IMR-90 (cell line): ENCODE measurements at regions not wholly inside any gene's neighbourhood (a gene's known extent, or its start where the extent isn't known, plus 50 kb on each side); places are given as distances from the start of the nearest gene placed in this dataset.
A peak's percentile ranks its signal among the peaks of the same experiment; 100 is the strongest.

Experiments used
- ATAC-seq: fragments of 200-7000 bp; cut with Tn5 transposase; 2 replicates; pipeline ENCODE4 v1.9.1; 2020; ENCODE audit warnings: low read depth, mild to moderate bottlenecking, moderate library complexity
- BruUV-seq: library from RNA; stranded (reverse); fragments of 400-500 nt; replicated peaks from 2 replicates; lab custom pipeline; 2021; lab: Mats Ljungman, UMichigan
- CTCF ChIA-PET: fragments of 300-600 bp; formaldehyde crosslinking; extraction: SDS; loops from one replicate; lab custom pipeline; 2021; ENCODE audit warnings: antibody characterized with exemption; lab: Yijun Ruan, JAX
- POLR2A ChIA-PET: fragments of 300-600 bp; sonication (Branson Sonifier 250); formaldehyde crosslinking; loops from one replicate; lab custom pipeline; 2022; ENCODE audit warnings: antibody characterized with exemption; ENCODE audit not compliant: unreplicated experiment; lab: Charles Lee
- DNase-seq: peaks from one replicate; pipeline ENCODE4 v3.0.0; 2013
- H2AFZ ChIP-seq: replicated peaks from 2 replicates; pipeline ENCODE3; 2013; ENCODE audit warnings: low read length, mild to moderate bottlenecking; ENCODE audit not compliant: poor library complexity
- H2AK5ac ChIP-seq: 2 replicates; pipeline ENCODE4 v1.6.1; 2013; ENCODE audit warnings: low read depth, low read length, inconsistent platforms
- H2AK9ac ChIP-seq: replicated peaks from 2 replicates; pipeline ENCODE3; 2013; ENCODE audit warnings: mild to moderate bottlenecking, low read depth, low read length, moderate library complexity; ENCODE audit not compliant: poor library complexity
- H2BK120ac ChIP-seq: 2 replicates; pipeline ENCODE4 v1.6.1; 2013; ENCODE audit warnings: low read depth, low read length, inconsistent platforms
- H2BK15ac ChIP-seq: 3 replicates; pipeline ENCODE4 v1.6.1; 2013; ENCODE audit warnings: low read depth, low read length, inconsistent platforms
- H2BK20ac ChIP-seq: 2 replicates; pipeline ENCODE4 v1.6.1; 2013; ENCODE audit warnings: low read depth, mild to moderate bottlenecking, inconsistent platforms, low read length, moderate library complexity
- H2BK5ac ChIP-seq: 2 replicates; pipeline ENCODE4 v1.6.1; 2013; ENCODE audit warnings: mild to moderate bottlenecking, low read depth, low read length, inconsistent platforms; ENCODE audit not compliant: poor library complexity, severe bottlenecking
- H3K14ac ChIP-seq: replicated peaks from 2 replicates; pipeline ENCODE4 v1.6.1; 2013; ENCODE audit warnings: low read depth, low read length, inconsistent platforms
- H3K18ac ChIP-seq: 2 replicates; pipeline ENCODE4 v1.6.1; 2013; ENCODE audit warnings: low read depth, low read length, control low read depth
- H3K23ac ChIP-seq: 2 replicates; pipeline ENCODE4 v1.6.1; 2013; ENCODE audit warnings: low read depth, low read length, inconsistent platforms
- H3K27ac ChIP-seq: 2 replicates; pipeline ENCODE4 v1.5.1; 2013; ENCODE audit warnings: mild to moderate bottlenecking, control low read depth, low read length; ENCODE audit not compliant: insufficient read depth
- H3K27me3 ChIP-seq: 2 replicates; pipeline ENCODE4 v1.6.1; 2013; ENCODE audit warnings: low read length; ENCODE audit not compliant: control insufficient read depth, insufficient read depth
- H3K36me3 ChIP-seq: 2 replicates; pipeline ENCODE4 v1.6.1; 2013; ENCODE audit warnings: low read length, mixed read lengths; ENCODE audit not compliant: control insufficient read depth, insufficient read depth
- H3K4ac ChIP-seq: 2 replicates; pipeline ENCODE4 v1.6.1; 2013; ENCODE audit warnings: low read depth, low read length, inconsistent platforms
- H3K4me1 ChIP-seq: 2 replicates; pipeline ENCODE4 v1.6.1; 2013; ENCODE audit warnings: low read length, mixed read lengths; ENCODE audit not compliant: control insufficient read depth, insufficient read depth
- H3K4me2 ChIP-seq: 2 replicates; pipeline ENCODE4 v1.6.1; 2013; ENCODE audit warnings: low read depth, mild to moderate bottlenecking, control low read depth, low read length, moderate library complexity
- H3K4me3 ChIP-seq: 2 replicates; pipeline ENCODE4 v1.5.1; 2013; ENCODE audit warnings: low read depth, mild to moderate bottlenecking, control low read depth, low read length, moderate library complexity; ENCODE audit not compliant: insufficient read depth
- H3K56ac ChIP-seq: 2 replicates; pipeline ENCODE4 v1.6.1; 2013; ENCODE audit warnings: low read length, inconsistent platforms; ENCODE audit not compliant: insufficient read depth; ENCODE audit errors: extremely low read depth
- H3K79me1 ChIP-seq, 2 experiments: 2 replicates each; pipeline ENCODE4 v1.6.1; 2013; ENCODE audit warnings: low read length in 2 of 2, inconsistent platforms in 1 of 2, low read depth in 1 of 2
- H3K9ac ChIP-seq: 2 replicates; pipeline ENCODE4 v1.6.1; 2013; ENCODE audit warnings: low read depth, low read length, control low read depth
- H3K9me1 ChIP-seq: 2 replicates; pipeline ENCODE4 v1.6.1; 2013; ENCODE audit warnings: low read length, inconsistent platforms; ENCODE audit not compliant: insufficient read depth
- H3K9me3 ChIP-seq: 2 replicates; pipeline ENCODE4 v1.6.1; 2013; ENCODE audit warnings: low read length; ENCODE audit not compliant: control insufficient read depth, insufficient read depth
- H4K20me1 ChIP-seq: 2 replicates; pipeline ENCODE4 v1.6.1; 2013; ENCODE audit warnings: low read length, inconsistent platforms; ENCODE audit not compliant: insufficient read depth
- H4K5ac ChIP-seq: 2 replicates; pipeline ENCODE4 v1.6.1; 2013; ENCODE audit warnings: mild to moderate bottlenecking, low read depth, low read length, control low read depth
- H4K8ac ChIP-seq, 2 experiments: 2 replicates each; pipeline ENCODE4 v1.6.1; 2013; ENCODE audit warnings: low read depth in 2 of 2, low read length in 2 of 2, control low read depth in 1 of 2, inconsistent platforms in 1 of 2
- H4K91ac ChIP-seq: 2 replicates; pipeline ENCODE4 v1.6.1; 2013; ENCODE audit warnings: low read depth, low read length, inconsistent platforms; ENCODE audit not compliant: insufficient read depth
- ELK1 ChIP-seq: fragments of 150-350 bp; IDR thresholded peaks from 2 replicates; pipeline ENCODE4 v1.6.1; 2016; ENCODE audit warnings: low read depth, mild to moderate bottlenecking, low read length, moderate library complexity, borderline replicate concordance
- FOS ChIP-seq: fragments of 150-350 bp; IDR thresholded peaks from 2 replicates; pipeline ENCODE4 v1.6.1; 2016; ENCODE audit warnings: low read depth, low read length
- MAZ ChIP-seq: IDR thresholded peaks from 2 replicates; pipeline ENCODE4 v1.6.1; 2012; ENCODE audit warnings: low read depth, mild to moderate bottlenecking, low read length, improper control_type of control experiment, moderate library complexity, borderline replicate concordance
- RCOR1 ChIP-seq: IDR thresholded peaks from 2 replicates; pipeline ENCODE4 v1.6.1; 2012; ENCODE audit warnings: mild to moderate bottlenecking, low read length, improper control_type of control experiment; ENCODE audit not compliant: insufficient replicate concordance
- RFX5 ChIP-seq: IDR thresholded peaks from 2 replicates; pipeline ENCODE4 v1.8.0; 2012; ENCODE audit warnings: low read depth, mild to moderate bottlenecking, low read length, moderate library complexity
- SMC3 ChIP-seq: fragments of 150-350 bp; IDR thresholded peaks from 2 replicates; pipeline ENCODE4 v1.6.1; 2016; ENCODE audit warnings: low read depth, mild to moderate bottlenecking, antibody characterized with exemption, low read length, moderate library complexity
- USF2 ChIP-seq: fragments of 150-350 bp; IDR thresholded peaks from 2 replicates; pipeline ENCODE4 v1.6.1; 2017; ENCODE audit warnings: mild to moderate bottlenecking, antibody characterized with exemption, low read length, low read depth
- WGBS, 2 experiments: methylation state at CpG; one replicate each; pipeline versions ENCODE4 v1.1.5 to v1.1.7; 2013; ENCODE audit warnings: missing lambda C conversion rate in 2 of 2; ENCODE audit not compliant: insufficient read length in 1 of 2; ENCODE audit errors: extremely low coverage in 2 of 2; 5-methylcytosine and 5-hydroxymethylcytosine counted together
- dilution Hi-C: fragments of 300-500 bp; cut with HindIII; formaldehyde crosslinking; loops from one replicate; pipeline ENCODE4 v1.14.3; 2018; ENCODE audit warnings: low sequenced_read_pairs; ENCODE audit not compliant: unreplicated experiment
- in situ Hi-C: fragments of 300-500 bp; cut with MboI; formaldehyde crosslinking; loops from 3 replicates; pipeline ENCODE4 v1.14.3; 2019; ENCODE audit warnings: low sequenced_read_pairs, inconsistent platforms, mixed read lengths
- intact Hi-C: fragments of 100-400 bp; cut with micrococcal nuclease; formaldehyde crosslinking; loops from 2 replicates; pipeline ENCODE4 v1.10.0; 2022

GRCh38 chr5:124841829-124842712 is 95.6 kb upstream of the ZNF608 start:
- H3K4me3 ChIP-seq, result no peak overlapping the region
- no TSS peak for BruUV-seq
- WGBS, 2 experiments, result 65% methylated on average over 4 of the region's 12 CpGs; no CpG with 5 or more reads in 1 of the 2 experiments
- H4K91ac ChIP-seq, result no peak overlapping the region
- no peak overlapping the region for H4K5ac ChIP-seq
- no peaks in the 10 kb centered on the region for H3K36me3 ChIP-seq
- H3K27ac ChIP-seq, result no peak overlapping the region
- no peak overlapping the region for H2BK120ac ChIP-seq
- no peak overlapping the region for H2BK15ac ChIP-seq
- ChIA-PET CTCF (interaction anchor here (0.7 kb wide), 1 partner anchor 36 kb away, joined by 5 read pairs; no protein-coding TSS in a partner anchor), POLR2A (interaction anchor here (0.5 kb wide), 1 partner anchor 605 kb away, joined by 3 read pairs; no protein-coding TSS in a partner anchor)
- H3K79me1 ChIP-seq, result no peaks in the 10 kb centered on the region
- no peak overlapping the region for H3K18ac ChIP-seq
- dilution Hi-C loops, result no loop called here
- no peaks in the 10 kb centered on the region for H4K20me1 ChIP-seq
- no peak overlapping the region for H2AK9ac ChIP-seq
- no peak overlapping the region for H3K4me2 ChIP-seq
- in situ Hi-C loops, result no loop called here
- 0 out of 2 replicates have a peak overlapping the region, but pooled peaks have one; percentile 8 for H3K14ac ChIP-seq
- no peak overlapping the region for H3K9ac ChIP-seq
- ATAC-seq, result no peak
- H3K9me3 ChIP-seq, result no peaks in the 10 kb centered on the region
- intact Hi-C loops, result no loop called here
- peak; percentile 12 for DNase-seq
- H2BK20ac ChIP-seq, result no peak overlapping the region
- no peak overlapping the region for H2BK5ac ChIP-seq
- no peak overlapping the region for H3K23ac ChIP-seq
- H2AK5ac ChIP-seq, result no peak overlapping the region
- 0 out of 2 replicates have a peak, but pooled peaks cover 2% of the 10 kb centered on the region for H3K4me1 ChIP-seq
- no peak overlapping the region for H4K8ac ChIP-seq
- TF ChIP-seq MAZ, result no peak
- no peak for TF ChIP-seq FOS
- no peak for TF ChIP-seq RFX5
- TF ChIP-seq RCOR1, result no peak
- TF ChIP-seq ELK1, result no peak
- no peak for TF ChIP-seq USF2
- TF ChIP-seq SMC3, result no peak
- no peaks in the 10 kb centered on the region for H3K9me1 ChIP-seq
- no peaks in the 10 kb centered on the region for H3K27me3 ChIP-seq
- no peak overlapping the region for H3K4ac ChIP-seq
- no peak overlapping the region for H3K56ac ChIP-seq
- no peak overlapping the region for H2AFZ ChIP-seq
